DMS79 treated with DMSO at 0.1 percent for 48 hours (cell line): ENCODE measurements at regions not wholly inside any gene's neighbourhood (a gene's known extent, or its start where the extent isn't known, plus 50 kb on each side); places are given as distances from the start of the nearest gene placed in this dataset.

Experiments
- DNase-seq: peaks from one replicate; lab custom pipeline; 2025; lab: John Stamatoyannopoulos, UW

DNA sequence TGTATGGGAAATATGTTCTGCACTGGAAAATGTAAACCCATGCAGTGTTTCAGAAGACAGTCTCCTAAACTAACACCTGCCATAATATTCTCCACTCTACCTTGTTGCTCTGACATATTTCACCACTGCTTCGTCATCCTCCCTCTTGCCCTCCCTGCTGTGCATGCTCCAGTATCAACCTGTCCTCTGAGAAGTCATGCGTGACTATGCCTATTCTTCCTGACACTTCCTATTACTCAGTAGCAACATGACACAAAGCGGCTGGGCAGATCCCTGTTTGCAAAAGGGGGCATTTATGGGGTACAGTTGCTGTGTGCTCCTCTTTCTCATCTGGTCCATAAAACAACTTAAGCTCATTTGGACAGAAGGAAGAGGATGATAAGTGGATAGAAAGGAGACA lies 805.6 kb upstream of the EEF2KMT start:
- DNase-seq, result no peak

DNA sequence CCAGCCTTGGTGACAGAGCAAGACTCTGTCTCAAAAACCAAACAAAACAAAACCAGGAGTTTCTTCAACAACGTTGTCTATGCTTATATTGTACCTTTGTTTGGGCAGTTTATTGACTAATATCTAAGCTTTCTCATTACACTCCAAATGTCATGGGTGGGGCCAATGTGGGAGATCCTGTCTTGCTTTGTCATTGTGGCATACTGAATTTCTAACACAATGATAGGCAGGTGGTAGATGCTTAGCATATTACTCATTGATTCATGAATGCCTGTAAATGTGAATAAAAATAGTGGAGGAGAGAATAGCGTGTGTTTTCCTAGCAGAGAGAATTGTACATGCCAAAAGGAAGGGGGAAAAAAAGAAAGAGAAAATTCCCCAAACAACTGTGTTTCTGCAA lies 802.5 kb upstream of the EEF2KMT start:
- no peak for DNase-seq

DNA sequence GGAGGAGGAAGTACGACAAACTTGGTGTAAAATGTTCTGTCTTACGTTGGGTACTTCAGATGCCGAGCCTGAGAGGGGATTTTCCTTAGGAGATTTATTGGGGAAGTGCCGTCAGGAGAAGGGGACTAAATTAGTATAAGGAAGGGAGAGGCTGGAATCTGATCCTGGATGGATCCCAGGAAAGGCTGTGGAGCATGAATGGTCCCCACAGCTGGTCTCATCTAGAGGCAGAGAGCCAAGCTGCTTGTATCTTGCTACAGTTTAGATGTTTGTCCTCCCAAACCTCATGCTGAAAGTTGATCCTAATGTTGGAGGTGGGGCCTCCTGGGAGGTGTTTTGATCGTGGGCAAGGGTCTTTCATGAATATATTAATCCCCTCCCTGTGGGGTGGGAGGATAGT lies 798.4 kb upstream of the EEF2KMT start:
- no peak for DNase-seq

DNA sequence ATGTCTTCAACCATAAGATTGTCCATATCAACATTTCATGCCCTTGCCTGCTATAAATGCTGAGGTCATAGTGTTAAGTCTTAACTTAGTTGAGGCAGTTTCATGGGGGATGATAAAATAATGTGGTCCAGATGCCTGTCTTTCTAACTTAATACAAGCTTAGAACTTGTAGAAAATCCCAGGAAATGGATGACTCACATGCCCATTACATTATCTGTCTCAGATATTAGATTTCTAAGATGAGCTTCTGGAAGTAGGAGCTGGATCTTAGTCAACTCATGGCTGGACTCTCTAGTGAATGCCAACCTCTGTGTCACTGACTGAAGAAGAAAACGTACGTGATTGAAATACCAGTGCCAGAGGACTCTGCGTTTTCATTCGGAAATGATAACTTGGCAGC lies 797.5 kb upstream of the EEF2KMT start:
- no peak for DNase-seq

DNA sequence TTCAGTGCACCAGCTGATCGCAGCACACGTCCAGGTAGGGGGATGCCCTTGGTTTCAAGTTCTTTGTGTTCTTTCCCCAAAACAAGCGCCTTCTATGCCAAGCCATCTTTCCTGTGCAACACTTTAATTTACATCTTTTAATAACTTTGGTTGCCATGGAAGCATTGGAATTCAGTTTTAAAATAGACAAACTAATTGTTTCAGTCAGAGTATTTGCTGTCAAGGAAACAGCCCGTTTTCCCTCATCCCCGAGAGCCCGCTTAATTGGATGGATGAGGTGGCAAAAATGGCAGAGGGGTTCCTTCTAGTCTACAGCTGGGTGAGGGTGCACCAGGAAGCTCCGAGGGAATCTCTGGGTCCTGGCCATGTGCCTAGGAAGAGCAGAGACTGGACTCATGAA lies 793.7 kb upstream of the EEF2KMT start:
- no peak for DNase-seq

DNA sequence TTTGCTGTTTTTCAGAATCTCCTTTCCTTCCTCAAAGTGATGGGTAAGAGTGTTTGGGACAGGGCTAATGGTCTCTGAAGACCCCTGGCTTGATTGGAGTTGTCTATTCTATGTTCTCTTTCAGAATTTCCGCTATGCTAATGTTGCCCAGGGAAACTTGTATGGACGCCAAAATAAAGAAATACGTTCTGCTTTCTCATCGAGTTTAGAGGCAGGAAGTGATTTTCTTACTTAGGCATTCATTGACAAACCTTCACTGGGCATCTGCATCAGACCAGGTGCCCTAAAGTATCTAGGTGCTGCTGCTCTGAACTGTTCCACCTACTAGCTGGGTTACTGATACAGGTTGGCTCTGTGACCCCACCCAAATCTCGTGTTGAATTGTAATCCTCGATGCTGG lies 787.9 kb upstream of the EEF2KMT start:
- no peak for DNase-seq

DNA sequence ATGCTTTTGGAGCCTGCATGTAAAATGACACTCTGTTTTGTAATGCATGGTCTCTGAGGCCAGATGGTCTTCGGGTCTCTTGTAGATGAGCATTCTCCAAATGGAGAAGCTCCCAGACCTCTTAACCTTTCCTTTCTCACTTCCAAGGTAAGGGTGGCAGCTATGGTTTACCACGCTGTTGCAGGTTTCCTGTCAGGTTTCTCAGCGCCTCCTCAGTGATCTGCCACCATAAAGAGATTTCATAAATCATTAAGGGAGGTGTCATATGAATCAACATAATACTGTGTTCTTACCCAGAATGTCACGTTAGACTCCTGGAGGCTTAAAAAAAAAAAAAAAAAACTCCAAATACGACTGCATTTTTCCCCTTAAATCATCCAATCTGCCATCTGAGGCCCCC lies 787.4 kb upstream of the EEF2KMT start:
- DNase-seq, result no peak

DNA sequence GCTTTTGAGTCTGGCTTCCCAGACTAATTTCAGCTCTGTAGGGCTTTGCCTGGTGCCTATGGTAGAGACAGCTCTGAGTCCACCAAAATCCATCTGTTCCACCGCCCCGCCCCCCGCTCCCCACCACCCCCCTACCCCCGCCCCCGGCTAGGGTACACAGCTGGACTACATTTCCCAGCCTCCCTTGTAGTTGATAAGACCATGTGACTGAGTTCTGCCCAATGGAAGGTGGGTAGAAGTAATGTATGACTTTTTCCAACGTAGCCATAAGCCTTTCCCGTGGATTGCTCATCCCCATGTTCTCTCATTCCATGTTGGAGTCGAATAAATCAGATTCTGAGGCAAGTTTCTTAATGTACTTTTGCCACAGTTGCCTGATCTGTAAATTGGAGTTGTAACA lies 786.7 kb upstream of the EEF2KMT start:
- DNase-seq, result no peak

DNA sequence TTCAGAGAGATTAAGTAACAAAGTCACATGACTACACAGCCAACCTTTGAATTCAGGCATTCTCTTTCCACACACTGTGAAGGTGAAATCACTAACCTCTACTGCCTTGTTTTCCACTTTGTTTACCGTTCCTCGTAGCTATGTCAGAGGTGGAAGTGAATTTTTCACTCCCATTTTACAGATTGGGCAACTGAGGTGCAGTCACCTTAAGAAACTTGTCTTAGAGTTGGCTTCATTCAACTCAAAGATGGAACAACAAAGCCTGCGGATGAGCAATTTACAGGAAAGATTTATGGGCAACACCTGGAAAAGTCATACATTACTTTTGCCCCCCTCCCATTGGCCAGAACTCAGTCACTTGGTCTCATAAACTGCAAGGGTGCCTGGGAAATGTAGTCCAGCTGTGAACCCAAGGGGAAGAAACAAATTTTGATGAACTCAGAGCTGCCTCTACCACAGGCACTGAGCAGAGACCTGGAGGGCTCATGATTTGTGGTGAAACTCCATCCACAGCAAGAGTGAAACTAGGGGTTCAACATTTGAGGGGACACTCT lies 784.6 kb upstream of the EEF2KMT start:
- DNase-seq, result no peak

DNA sequence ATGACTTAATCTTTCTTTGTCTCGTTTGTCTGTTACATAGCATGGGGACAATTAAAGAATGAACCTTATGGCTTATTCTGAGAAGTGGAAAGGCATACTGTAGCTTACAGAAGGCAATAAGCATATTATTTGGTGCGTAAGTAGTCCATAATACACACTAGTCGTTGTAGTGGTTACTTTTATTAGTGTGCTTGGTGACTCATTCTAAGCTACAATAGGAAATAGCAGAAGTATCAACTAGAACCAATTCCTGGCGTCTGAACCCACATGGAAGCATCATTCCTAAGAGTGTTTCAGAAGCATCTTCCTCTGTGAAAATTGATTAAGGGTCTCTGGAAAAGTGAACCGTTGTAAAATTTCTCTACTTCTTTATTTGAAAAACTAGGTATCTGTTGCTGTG lies 777.8 kb upstream of the EEF2KMT start:
- no peak for DNase-seq

DNA sequence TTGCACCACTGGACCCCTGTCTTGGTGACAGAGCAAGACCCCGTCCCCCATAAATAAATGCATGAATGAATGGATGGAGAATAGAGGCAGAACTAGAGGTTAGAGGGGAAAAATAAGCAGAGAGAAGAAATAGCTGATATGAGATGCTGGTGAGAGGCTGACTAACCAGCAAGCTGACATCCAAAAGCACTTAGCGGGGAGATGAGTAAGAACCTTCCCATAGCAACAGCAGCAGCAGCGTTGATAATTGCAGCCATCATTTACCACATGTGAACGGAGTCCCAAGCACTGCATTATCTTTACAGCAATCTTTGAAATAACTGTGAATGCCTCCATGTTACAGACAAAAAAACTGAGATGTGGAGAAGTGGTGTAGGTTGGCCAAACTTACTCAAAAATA lies 777.3 kb upstream of the EEF2KMT start:
- DNase-seq, result peak; percentile 11

DNA sequence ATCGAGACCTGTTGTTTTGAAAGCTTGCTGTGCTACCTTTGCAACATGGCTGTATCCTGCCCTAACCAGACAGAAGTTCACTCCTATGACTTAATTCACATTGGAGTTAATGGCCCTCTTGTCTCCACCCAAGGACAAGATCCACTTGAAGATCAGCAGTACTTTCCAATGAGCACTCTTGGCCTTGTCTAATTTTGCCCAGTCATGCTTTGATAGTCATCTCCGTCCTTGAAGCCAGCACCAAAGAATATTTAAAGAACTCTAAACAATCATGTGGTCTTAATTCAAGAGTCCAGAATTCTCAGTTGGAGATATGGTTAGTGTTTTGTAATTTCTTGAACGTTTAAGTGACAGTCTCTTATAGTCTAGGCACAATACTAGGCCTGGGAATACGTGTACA lies 775.6 kb upstream of the EEF2KMT start:
- DNase-seq, result peak; percentile 94

DNA sequence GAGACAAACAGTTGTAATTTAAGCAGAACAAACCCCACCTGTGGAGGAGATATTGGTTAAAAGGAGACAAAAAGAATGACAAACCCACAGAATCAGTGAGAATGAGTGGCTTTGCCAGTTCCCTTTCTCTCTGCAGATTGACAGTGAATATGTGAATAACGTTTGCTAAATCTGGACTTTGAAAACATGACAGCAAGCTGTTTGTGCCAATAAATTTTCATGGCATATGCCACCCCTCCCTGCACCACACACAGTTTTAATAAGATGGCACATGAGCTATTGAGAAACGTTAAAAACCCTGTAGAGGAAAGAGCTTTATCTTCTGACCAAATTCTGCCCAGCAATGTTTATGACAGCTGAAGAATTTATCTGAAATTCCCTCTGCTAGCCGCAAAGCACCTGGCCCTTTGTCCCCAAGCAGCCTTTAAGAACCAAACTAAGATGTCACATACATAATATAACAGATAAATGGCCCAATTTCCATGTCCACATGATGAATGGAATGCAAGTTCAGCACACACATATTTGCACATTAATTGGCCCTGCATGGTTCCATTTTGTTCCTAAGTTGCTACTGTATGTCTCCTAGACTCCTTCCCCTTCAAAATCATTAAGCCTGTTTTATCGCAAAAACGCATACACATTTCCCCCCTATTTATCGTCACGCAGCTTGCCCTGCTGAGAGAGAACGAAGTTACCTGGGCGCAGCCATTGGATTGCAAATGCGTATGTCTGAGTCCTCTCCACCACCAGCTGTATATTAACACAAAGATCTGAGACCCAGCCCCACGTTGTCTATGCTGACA lies 773.5 kb upstream of the EEF2KMT start:
- DNase-seq, result peak; percentile 41

DNA sequence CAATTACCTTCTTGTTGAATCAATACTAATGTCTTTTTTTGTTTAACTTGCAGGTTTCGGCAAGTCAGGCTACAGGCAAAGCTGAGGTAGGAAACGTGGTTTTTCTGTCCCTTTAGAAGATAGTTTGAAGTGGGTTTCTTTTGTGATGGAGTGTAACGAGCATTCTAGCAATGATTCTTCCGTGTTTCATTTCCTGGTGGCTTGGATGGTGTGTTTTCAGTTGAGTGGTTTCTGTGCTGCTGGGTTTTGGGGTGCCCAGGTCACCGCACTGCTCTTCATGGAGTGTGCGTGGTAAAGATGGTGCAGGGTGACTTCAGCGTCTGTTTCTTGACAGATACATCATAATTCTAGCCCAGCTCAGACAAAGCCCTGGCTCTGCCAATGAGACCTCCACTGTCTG lies 769.7 kb upstream of the EEF2KMT start:
- DNase-seq, result no peak

DNA sequence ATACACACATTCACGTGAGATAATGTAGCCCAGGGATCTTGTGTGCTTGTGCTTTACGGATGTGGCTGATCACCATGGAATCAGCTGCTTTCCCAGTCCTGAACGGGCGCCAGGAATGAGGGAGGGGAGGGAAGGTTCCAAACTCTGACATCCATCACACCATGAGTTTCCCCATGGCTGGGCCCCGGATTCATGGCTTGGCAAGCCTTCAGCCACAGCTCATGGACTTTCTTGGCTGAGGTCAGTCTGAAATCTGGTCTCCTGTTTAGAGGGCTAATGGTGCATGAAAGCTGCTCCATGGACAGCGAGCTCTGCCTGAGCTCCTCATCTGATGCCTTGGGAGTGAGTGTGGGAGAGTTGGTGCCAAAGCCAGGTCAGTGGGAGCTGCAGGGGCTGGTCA lies 767.6 kb upstream of the EEF2KMT start:
- DNase-seq, result peak; percentile 8

DNA sequence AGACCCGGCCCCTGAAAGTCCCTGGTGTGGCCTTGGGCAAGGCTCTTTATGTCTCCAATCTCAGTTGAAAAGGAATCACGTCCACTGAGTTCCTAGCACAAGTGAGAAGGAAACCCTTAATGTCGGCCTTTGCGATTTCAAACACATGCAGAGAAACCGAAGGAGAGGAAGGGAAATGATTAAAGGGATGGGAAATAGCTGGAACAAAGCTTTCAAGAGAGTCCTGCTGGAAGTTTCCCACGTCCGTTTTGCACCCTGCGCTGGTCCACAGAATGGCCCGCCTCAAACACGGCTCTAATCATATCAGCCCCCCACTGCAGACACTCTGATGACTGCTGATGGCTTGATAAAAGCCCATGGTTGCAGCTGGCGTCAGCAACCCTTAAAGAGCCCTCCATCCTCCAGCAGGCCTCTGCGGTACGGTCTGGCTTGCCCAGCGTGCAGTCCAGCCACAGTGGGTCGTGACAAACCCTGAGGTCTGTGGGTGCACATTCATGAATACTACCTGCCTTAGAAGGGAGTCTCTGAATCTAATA lies 765.5 kb upstream of the EEF2KMT start:
- no peak for DNase-seq

DNA sequence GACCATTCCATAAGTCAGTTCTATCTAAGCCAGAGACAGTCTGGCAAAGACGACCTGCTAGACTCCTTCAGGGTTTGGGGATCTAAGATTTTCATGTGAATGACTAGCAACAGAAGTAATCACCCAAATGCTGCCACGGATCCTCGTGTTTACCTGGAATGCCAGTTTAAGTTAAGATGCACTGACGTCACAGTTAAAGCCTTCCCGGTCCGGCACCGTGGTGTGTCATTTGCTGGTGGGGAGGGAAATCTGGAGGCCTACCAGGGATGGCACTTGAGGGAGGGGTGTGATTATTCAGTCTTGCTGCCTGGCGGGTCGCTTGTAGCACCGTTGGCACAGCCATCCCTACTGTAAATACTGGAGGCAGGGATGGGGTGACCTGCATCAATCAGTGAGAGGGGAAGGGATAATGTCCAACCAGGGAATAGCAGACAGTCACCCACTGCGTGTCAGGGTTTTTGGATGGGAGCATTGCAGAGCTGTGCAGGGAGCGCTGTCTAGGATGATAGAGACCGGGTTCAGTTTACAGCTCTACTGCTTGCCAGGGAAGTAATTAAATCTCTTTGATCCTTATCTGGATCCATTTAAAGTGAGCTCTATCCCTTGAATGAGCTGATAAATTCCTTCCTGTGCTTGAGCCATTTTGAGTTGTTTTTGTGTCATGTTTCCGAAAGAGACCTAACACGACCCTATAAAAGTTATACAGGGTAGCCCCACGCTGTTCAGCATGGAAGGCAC lies 764.7 kb upstream of the EEF2KMT start:
- no peak for DNase-seq

DNA sequence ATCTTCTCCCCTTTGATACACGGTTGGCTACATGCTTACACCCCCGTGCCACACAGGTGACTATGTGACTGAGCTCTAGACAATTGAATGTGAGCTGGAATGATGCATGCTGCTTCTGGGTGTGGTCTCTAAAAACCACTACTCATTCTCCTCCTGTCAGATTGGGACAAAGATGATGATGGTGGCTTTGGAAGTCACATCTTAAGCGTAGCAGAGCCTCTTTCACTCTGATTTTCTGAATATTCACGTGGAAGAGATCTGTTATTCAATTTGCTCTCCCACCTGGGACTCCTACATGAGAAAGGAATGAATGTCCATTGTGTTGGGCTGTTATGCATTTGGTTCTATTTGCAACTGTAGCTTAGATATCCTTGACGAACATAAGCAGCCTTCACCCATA lies 763.6 kb upstream of the EEF2KMT start:
- no peak for DNase-seq

DNA sequence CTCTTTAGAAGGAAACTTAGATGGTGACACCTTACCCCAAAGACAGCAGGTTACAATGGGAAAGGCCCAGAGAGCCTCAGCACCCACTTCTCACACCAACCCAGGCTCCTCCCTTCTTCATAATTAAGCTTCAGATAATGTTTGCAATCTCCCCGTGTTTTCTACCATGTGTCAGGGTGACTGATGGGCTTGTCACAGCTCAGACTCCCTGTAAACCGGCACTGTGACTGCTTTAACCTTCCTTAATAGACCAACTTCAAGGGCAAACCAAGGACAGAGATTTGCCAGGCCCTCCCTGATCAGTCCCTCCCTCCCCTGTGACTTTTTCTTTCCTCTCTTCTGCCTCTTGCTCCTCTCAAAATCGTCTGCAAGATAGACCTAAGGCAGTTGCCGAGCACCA lies 760.6 kb upstream of the EEF2KMT start:
- no peak for DNase-seq

DNA sequence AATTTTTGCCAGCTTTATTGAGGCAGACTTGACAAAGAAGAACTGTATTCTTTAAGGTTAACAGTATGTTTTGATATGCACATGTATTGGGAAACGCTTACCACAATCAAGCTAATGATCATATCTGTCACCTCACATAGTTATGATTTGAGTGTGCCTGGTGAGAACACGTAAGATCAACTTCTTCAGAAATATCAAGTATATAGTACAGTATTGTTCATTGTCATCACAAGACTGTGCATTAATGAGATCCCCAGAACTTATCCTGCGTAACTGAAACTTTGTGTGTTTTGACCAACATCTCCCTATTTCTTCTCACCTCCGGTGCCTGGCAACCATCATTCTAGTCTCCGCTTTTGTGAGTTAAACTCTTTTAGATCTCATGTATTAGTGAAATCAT lies 756.4 kb upstream of the EEF2KMT start:
- DNase-seq, result no peak

DNA sequence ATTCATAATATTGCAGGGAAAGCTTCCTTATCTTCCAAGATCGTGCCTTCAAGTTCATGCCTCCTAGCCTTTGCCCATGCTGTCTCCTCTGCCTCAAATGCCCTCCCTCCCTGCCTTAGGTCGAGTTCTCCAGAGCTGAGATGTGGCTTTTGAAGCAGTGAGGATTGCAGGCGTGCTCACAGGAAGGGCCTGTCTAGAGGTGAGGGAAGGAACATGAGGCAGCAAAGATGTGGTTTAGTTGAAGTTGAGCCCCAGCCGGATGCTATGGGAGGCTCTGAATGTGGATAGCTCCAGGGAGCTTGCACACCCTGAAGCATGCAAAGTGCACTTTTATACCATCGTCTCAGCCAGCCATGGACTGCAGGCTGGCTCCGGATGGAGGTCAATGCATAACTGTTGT lies 754.6 kb upstream of the EEF2KMT start:
- no peak for DNase-seq

DNA sequence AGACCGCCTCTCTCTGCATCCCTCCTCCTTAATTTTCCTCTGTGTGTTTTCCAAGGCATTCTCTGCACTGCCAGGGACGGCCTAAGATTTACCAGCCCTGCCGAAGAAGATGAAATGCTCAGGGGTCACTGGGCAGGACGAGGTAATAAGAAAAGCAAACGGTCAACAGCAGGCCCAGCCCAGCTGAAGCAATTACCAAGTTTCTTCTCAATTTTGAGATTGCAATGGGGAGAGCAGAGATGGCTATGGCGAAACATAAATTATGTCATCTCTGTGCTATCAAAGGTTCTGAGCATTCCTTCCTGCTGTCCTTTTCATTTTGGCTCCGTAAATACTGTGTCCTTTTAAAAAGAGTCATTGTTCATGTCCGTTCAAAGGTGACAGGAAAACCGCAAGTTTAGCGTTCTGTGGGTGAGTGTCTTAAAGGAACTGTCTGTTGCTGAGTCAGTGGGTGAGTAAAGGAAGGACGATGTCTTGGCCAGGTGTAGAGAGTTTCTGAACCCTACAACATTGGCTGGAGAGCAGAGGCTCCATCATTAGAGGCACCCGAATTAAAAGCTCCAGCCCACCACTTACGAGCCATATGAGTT lies 753.9 kb upstream of the EEF2KMT start:
- DNase-seq, result no peak
